B cell (primary cell): ENCODE measurements at regions not wholly inside any gene's neighbourhood (a gene's known extent, or its start where the extent isn't known, plus 50 kb on each side); places are given as distances from the start of the nearest gene placed in this dataset.

Experiments used
- ATAC-seq: fragments of 200-7000 bp; cut with Tn5 transposase; one replicate; pipeline ENCODE4 v1.10.0; 2021; ENCODE audit warnings: low read depth, mild to moderate bottlenecking, moderate number of reproducible peaks, moderate library complexity
- CTCF ChIA-PET: fragments of 350-600 bp; sonication (Branson Sonifier 250); formaldehyde crosslinking; loops from one replicate; lab custom pipeline; 2021; ENCODE audit warnings: antibody characterized with exemption, inconsistent platforms; lab: Charles Lee
- POLR2A ChIA-PET: fragments of 350-600 bp; sonication (Branson Sonifier 250); formaldehyde crosslinking; loops from one replicate; lab custom pipeline; 2021; ENCODE audit warnings: antibody characterized with exemption; lab: Charles Lee
- DNase-seq: peaks from one replicate; pipeline ENCODE4 v3.0.0; 2013
- H2AFZ ChIP-seq: 2 replicates; pipeline ENCODE4 v1.6.1; 2012; ENCODE audit warnings: mild to moderate bottlenecking, low read depth, low read length; ENCODE audit not compliant: insufficient read depth, poor library complexity, severe bottlenecking
- H3K27ac ChIP-seq, 2 donors: 1 replicate in 1 of 2; 2 replicates in 1 of 2; pipeline ENCODE4 v1.5.1; 2012 to 2013; ENCODE audit warnings: low read length in 2 of 2, mild to moderate bottlenecking in 2 of 2, moderate library complexity in 1 of 2
- H3K27me3 ChIP-seq, 4 experiments: fragments of 200-600 bp in 1 of 4; sonication (generic) in 1 of 4; replicated peaks in 1 of 4; 1 replicate in 2 of 4; 2 replicates in 2 of 4; pipeline versions ENCODE4 v1.6.1 to v1.7.0; 2013 to 2016; ENCODE audit warnings: low read length in 3 of 4, mild to moderate bottlenecking in 2 of 4, mixed read lengths in 1 of 4, moderate library complexity in 1 of 4; ENCODE audit not compliant: insufficient read depth in 4 of 4, control insufficient read depth in 3 of 4; ENCODE audit errors: control extremely low read depth in 1 of 4
- H3K36me3 ChIP-seq, 2 experiments: replicated peaks in 1 of 2; 1 replicate in 1 of 2; 2 replicates in 1 of 2; pipeline versions ENCODE4 v1.6.1 to v1.7.1; 2013; ENCODE audit warnings: low read length in 1 of 2; ENCODE audit not compliant: insufficient read depth in 2 of 2, control insufficient read depth in 1 of 2; ENCODE audit errors: control extremely low read depth in 1 of 2, extremely low read depth in 1 of 2
- H3K4me1 ChIP-seq, 2 donors: fragments of 200-600 bp in 1 of 2; sonication (generic) in 1 of 2; 1 replicate in 1 of 2; 2 replicates in 1 of 2; pipeline versions ENCODE4 v1.5.1 to v1.6.1; 2013 to 2017; ENCODE audit warnings: low read length in 2 of 2; ENCODE audit not compliant: control insufficient read depth in 2 of 2, insufficient read depth in 2 of 2
- H3K4me2 ChIP-seq: replicated peaks from 2 replicates; pipeline ENCODE3; 2012; ENCODE audit warnings: mild to moderate bottlenecking, low read depth, low read length; ENCODE audit not compliant: poor library complexity, severe bottlenecking
- H3K4me3 ChIP-seq, 5 experiments: fragments of 200-600 bp in 1 of 5; sonication (generic) in 1 of 5; 1 replicate in 3 of 5; 2 replicates in 2 of 5; pipeline versions ENCODE4 v1.5.1 to v1.7.0; 2011 to 2016; ENCODE audit warnings: low read length in 4 of 5, mild to moderate bottlenecking in 4 of 5, low read depth in 2 of 5, control low read depth in 1 of 5, moderate library complexity in 1 of 5; ENCODE audit not compliant: insufficient read depth in 1 of 5; ENCODE audit errors: control extremely low read depth in 1 of 5, extremely low read depth in 1 of 5
- H3K79me2 ChIP-seq: fragments of 200-600 bp; sonication (generic); one replicate; pipeline ENCODE4 v1.6.0; 2016; ENCODE audit warnings: low read length; ENCODE audit not compliant: control insufficient read depth, insufficient read depth
- H3K9ac ChIP-seq: fragments of 200-600 bp; sonication (generic); 2 replicates; pipeline ENCODE4 v1.6.1; 2017; ENCODE audit warnings: mild to moderate bottlenecking, low read length, moderate library complexity
- H3K9me3 ChIP-seq, 3 donors: one replicate each; pipeline versions ENCODE4 v1.6.1 to v1.7.1; 2013; ENCODE audit warnings: low read length in 2 of 3; ENCODE audit not compliant: control insufficient read depth in 2 of 3, insufficient read depth in 1 of 3; ENCODE audit errors: control extremely low read depth in 1 of 3
- H4K20me1 ChIP-seq: 2 replicates; pipeline ENCODE4 v1.6.0; 2012; ENCODE audit warnings: mild to moderate bottlenecking, low read length; ENCODE audit not compliant: insufficient read depth, control insufficient read depth, poor library complexity, severe bottlenecking
- H3K27ac Mint-ChIP-seq: one replicate; pipeline ENCODE4 v1.8.0; 2021; ENCODE audit warnings: mixed read lengths
- H3K27me3 Mint-ChIP-seq: one replicate; pipeline ENCODE4 v1.8.0; 2021; ENCODE audit warnings: mixed read lengths
- H3K4me1 Mint-ChIP-seq: one replicate; pipeline ENCODE4 v1.8.0; 2021; ENCODE audit warnings: mixed read lengths
- H3K4me3 Mint-ChIP-seq: one replicate; pipeline ENCODE4 v1.8.0; 2021; ENCODE audit warnings: mixed read lengths
- H3K9me3 Mint-ChIP-seq: one replicate; pipeline ENCODE4 v1.8.0; 2022; ENCODE audit warnings: mixed read lengths; ENCODE audit not compliant: insufficient read depth
- EZH2 ChIP-seq: IDR thresholded peaks from 2 replicates; pipeline ENCODE4 v1.6.1; 2012; ENCODE audit warnings: borderline replicate concordance, low read depth, mild to moderate bottlenecking, moderate library complexity, low read length; ENCODE audit not compliant: insufficient read depth, poor library complexity, severe bottlenecking
- WGBS: methylation state at CpG from one replicate; pipeline ENCODE4 v1.1.5; 2013; ENCODE audit warnings: missing lambda C conversion rate; ENCODE audit not compliant: insufficient coverage; 5-methylcytosine and 5-hydroxymethylcytosine counted together
- intact Hi-C: fragments of 100-400 bp; cut with micrococcal nuclease; formaldehyde crosslinking; loops from one replicate; pipeline ENCODE4 v1.10.0; 2022
- TF ChIP-seq, protein P1 (sequence below): fragments of 200-600 bp; IDR thresholded peaks from one replicate; pipeline ENCODE4 v1.8.0; 2022; ENCODE audit warnings: antibody characterized with exemption, mild to moderate bottlenecking

DNA sequence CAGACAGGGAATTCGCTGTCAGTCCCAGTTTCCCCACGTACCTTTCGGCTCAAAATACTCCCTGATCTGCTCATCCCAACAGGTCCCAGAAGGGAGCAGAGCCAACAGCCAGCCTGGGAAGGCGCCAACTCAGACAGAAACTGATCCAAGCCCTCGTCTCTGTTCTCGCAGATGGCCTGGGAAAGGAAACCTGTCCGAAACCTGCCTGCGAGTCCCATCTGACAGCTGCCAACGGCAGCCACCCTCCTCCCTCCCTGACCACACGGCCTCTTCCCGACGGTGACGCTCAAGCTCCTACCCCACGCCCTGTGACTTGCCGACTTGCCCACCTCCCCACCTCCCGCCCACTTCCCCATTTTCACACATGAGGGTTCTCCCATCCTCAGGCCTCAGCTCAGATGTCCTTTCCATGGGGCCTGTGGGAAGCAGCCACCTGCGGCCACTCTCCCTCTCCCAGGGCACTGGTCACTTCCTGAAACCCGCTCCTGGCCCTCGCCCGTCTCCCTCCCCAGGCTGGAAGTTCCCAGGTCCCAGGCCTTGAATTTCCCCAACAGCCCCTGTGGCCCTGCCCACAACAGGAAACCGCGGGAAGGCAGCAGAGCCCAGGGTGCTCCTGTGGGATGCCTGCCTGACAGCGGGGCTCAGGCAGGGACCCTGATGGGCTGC lies 60.9 kb upstream of the FBRSL1 start:
- H3K27ac Mint-ChIP-seq, result peak overlapping the region; percentile 78
- ChIA-PET CTCF (interaction anchor here (0.6 to 5.9 kb wide), 7 partner anchors 11 to 457 kb away, joined by 3 to 66 read pairs (median 5); no protein-coding TSS in a partner anchor), POLR2A (interaction anchor here (1.1 kb wide), 1 partner anchor 46 kb away, joined by 3 read pairs; no protein-coding TSS in a partner anchor)
- no peaks in the 10 kb centered on the region for H3K9me3 Mint-ChIP-seq
- intact Hi-C loops, result no loop called here
- peaks cover 55 to 65% of the 10 kb centered on the region in 2 donors for H3K4me1 ChIP-seq
- H3K4me1 Mint-ChIP-seq, result peaks cover 60% of the 10 kb centered on the region
- WGBS, result 11% methylated on average over 23 of the region's 23 CpGs
- DNase-seq (peak; percentile 69), ATAC-seq (no peak)
- H3K4me2 ChIP-seq, result peak overlapping the region; percentile 82
- peak overlapping the region; percentile 22 to 44 for H3K27ac ChIP-seq
- no peaks in the 10 kb centered on the region for H3K27me3 Mint-ChIP-seq
- H3K9ac ChIP-seq, result peak overlapping the region; percentile 30
- H4K20me1 ChIP-seq, result no peaks in the 10 kb centered on the region
- TF ChIP-seq EZH2, result no peak
- TF ChIP-seq, protein P1, sequence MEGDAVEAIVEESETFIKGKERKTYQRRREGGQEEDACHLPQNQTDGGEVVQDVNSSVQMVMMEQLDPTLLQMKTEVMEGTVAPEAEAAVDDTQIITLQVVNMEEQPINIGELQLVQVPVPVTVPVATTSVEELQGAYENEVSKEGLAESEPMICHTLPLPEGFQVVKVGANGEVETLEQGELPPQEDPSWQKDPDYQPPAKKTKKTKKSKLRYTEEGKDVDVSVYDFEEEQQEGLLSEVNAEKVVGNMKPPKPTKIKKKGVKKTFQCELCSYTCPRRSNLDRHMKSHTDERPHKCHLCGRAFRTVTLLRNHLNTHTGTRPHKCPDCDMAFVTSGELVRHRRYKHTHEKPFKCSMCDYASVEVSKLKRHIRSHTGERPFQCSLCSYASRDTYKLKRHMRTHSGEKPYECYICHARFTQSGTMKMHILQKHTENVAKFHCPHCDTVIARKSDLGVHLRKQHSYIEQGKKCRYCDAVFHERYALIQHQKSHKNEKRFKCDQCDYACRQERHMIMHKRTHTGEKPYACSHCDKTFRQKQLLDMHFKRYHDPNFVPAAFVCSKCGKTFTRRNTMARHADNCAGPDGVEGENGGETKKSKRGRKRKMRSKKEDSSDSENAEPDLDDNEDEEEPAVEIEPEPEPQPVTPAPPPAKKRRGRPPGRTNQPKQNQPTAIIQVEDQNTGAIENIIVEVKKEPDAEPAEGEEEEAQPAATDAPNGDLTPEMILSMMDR, result no peak
- H3K4me3 ChIP-seq, result peak overlapping the region in 1 of 5 experiments; percentile 24
- H2AFZ ChIP-seq, result peak overlapping the region; percentile 1
- peaks cover 0 to 19% (median 4%) of the 10 kb centered on the region in 3 donors for H3K9me3 ChIP-seq
- no peaks in the 10 kb centered on the region for H3K27me3 ChIP-seq
- no peaks in the 10 kb centered on the region for H3K36me3 ChIP-seq
- H3K4me3 Mint-ChIP-seq, result peak overlapping the region; percentile 73
- no peaks in the 10 kb centered on the region for H3K79me2 ChIP-seq
